Fibroblast of lung (primary cell): ENCODE measurements at regions not wholly inside any gene's neighbourhood (a gene's known extent, or its start where the extent isn't known, plus 50 kb on each side); places are given as distances from the start of the nearest gene placed in this dataset.

Source experiments
- DNase-seq, 2 donors: peaks; one replicate each; pipeline versions ENCODE4 v3.0.0 to v3.0.0-alpha.2; 2010; ENCODE audit warnings: low read depth in 2 of 2
- H2AFZ ChIP-seq: 2 replicates; pipeline ENCODE4 v1.5.1; 2012; ENCODE audit warnings: low read length, control low read depth, inconsistent platforms
- H3K27ac ChIP-seq: 2 replicates; pipeline ENCODE4 v1.5.1; 2011; ENCODE audit warnings: low read length, control low read depth; ENCODE audit not compliant: insufficient read depth
- H3K27me3 ChIP-seq: 2 replicates; pipeline ENCODE4 v1.5.1; 2011; ENCODE audit warnings: mild to moderate bottlenecking, low read length; ENCODE audit not compliant: control insufficient read depth, insufficient read depth
- H3K36me3 ChIP-seq: 2 replicates; pipeline ENCODE4 v1.5.1; 2011; ENCODE audit warnings: low read length; ENCODE audit not compliant: control insufficient read depth, insufficient read depth
- H3K4me1 ChIP-seq: 2 replicates; pipeline ENCODE4 v1.5.1; 2011; ENCODE audit warnings: low read length; ENCODE audit not compliant: control insufficient read depth, insufficient read depth; ENCODE audit errors: extremely low read depth
- H3K4me2 ChIP-seq: 2 replicates; pipeline ENCODE4 v1.5.1; 2011; ENCODE audit warnings: low read length, control low read depth; ENCODE audit not compliant: insufficient read depth; ENCODE audit errors: extremely low read depth
- H3K4me3 ChIP-seq, 4 experiments: fragments of 200-600 bp in 1 of 4; sonication (generic) in 1 of 4; replicated peaks in 1 of 4; 2 replicates each; pipeline ENCODE4 v1.5.1; 2011 to 2016; ENCODE audit warnings: low read length in 4 of 4, low read depth in 3 of 4, mild to moderate bottlenecking in 3 of 4, control low read depth in 2 of 4, inconsistent platforms in 1 of 4, mixed read lengths in 1 of 4; ENCODE audit not compliant: insufficient read depth in 1 of 4; ENCODE audit errors: control extremely low read depth in 1 of 4
- H3K79me2 ChIP-seq: 2 replicates; pipeline ENCODE4 v1.5.1; 2012; ENCODE audit warnings: mild to moderate bottlenecking, low read length, inconsistent platforms; ENCODE audit not compliant: control insufficient read depth, insufficient read depth
- H3K9ac ChIP-seq: 2 replicates; pipeline ENCODE4 v1.5.1; 2011; ENCODE audit warnings: mild to moderate bottlenecking, low read length, control low read depth; ENCODE audit not compliant: insufficient read depth
- H3K9me3 ChIP-seq: 2 replicates; pipeline ENCODE4 v1.5.1; 2012; ENCODE audit warnings: low read depth, low read length; ENCODE audit not compliant: control insufficient read depth, insufficient read depth
- H4K20me1 ChIP-seq: 2 replicates; pipeline ENCODE4 v1.5.1; 2011; ENCODE audit warnings: low read length; ENCODE audit not compliant: control insufficient read depth, insufficient read depth; ENCODE audit errors: extremely low read depth
- CTCF ChIP-seq, 2 donors: IDR thresholded peaks in 1 of 2; conservative IDR thresholded peaks in 1 of 2; 1 replicate in 1 of 2; 2 replicates in 1 of 2; pipeline ENCODE4 v1.5.1; 2011 to 2012; ENCODE audit warnings: low read length in 2 of 2, control low read depth in 1 of 2, inconsistent platforms in 1 of 2, low read depth in 1 of 2, mild to moderate bottlenecking in 1 of 2
- EZH2 ChIP-seq: IDR thresholded peaks from 2 replicates; pipeline ENCODE4 v1.5.1; 2012; ENCODE audit warnings: low read length, control low read depth, mild to moderate bottlenecking; ENCODE audit errors: missing control alignments

GRCh38 chr4:62917649-62918048, 1491.6 kb downstream of the TECRL start:
- no peak overlapping the region for H3K27ac ChIP-seq
- H2AFZ ChIP-seq: no peak overlapping the region
- no peak overlapping the region for H3K4me3 ChIP-seq
- H3K4me2 ChIP-seq: no peak overlapping the region
- H4K20me1 ChIP-seq: no peaks in the 10 kb centered on the region
- DNase-seq: no peak
- no peaks in the 10 kb centered on the region for H3K79me2 ChIP-seq
- no peaks in the 10 kb centered on the region for H3K27me3 ChIP-seq
- H3K4me1 ChIP-seq: no peaks in the 10 kb centered on the region
- no peak overlapping the region for H3K9ac ChIP-seq
- no peaks in the 10 kb centered on the region for H3K9me3 ChIP-seq
- no peak for TF ChIP-seq EZH2
- TF ChIP-seq CTCF (conservative IDR thresholded peaks at IDR 0.05 in 1 of 2, IDR thresholded peaks at IDR 0.05 in 1 of 2; ENCODE audit: low read depth in 1 of 2, low read length in 2 of 2): no peak
- no peaks in the 10 kb centered on the region for H3K36me3 ChIP-seq

- Histone ChIP-seq H2AFZ (no peak overlapping the region), H3K27me3 (no peaks in the 10 kb centered on the region), H3K79me2 (no peaks in the 10 kb centered on the region), H4K20me1 (no peaks in the 10 kb centered on the region), H3K27ac (no peak overlapping the region), H3K4me3 (no peak overlapping the region), H3K4me2 (no peak overlapping the region), H3K4me1 (no peaks in the 10 kb centered on the region), H3K9ac (no peak overlapping the region), H3K9me3 (no peaks in the 10 kb centered on the region), H3K36me3 (no peaks in the 10 kb centered on the region)
- TF ChIP-seq EZH2: no peak
- no peak for TF ChIP-seq CTCF (conservative IDR thresholded peaks at IDR 0.05 in 1 of 2, IDR thresholded peaks at IDR 0.05 in 1 of 2; ENCODE audit: low read depth in 1 of 2, low read length in 2 of 2)
- no peak for DNase-seq
Observed at GRCh38 chr4:62914758-62915157, 1494.5 kb downstream of the TECRL start.

GRCh38 chr4:62913065-62913464, 1496.2 kb downstream of the TECRL start:
- no peaks in the 10 kb centered on the region for H3K27me3 ChIP-seq
- H2AFZ ChIP-seq: no peak overlapping the region
- no peak for DNase-seq

More at GRCh38 chr4:62913065-62913464, 1496.2 kb downstream of the TECRL start:
- Histone ChIP-seq H3K4me2 (no peak overlapping the region), H3K36me3 (no peaks in the 10 kb centered on the region), H3K27ac (no peak overlapping the region), H3K4me1 (no peaks in the 10 kb centered on the region), H3K9ac (no peak overlapping the region), H3K4me3 (no peak overlapping the region), H3K9me3 (no peaks in the 10 kb centered on the region), H4K20me1 (no peaks in the 10 kb centered on the region), H3K79me2 (no peaks in the 10 kb centered on the region)
- no peak for TF ChIP-seq EZH2
- no peak for TF ChIP-seq CTCF (conservative IDR thresholded peaks at IDR 0.05 in 1 of 2, IDR thresholded peaks at IDR 0.05 in 1 of 2; ENCODE audit: low read depth in 1 of 2, low read length in 2 of 2)
